Ovary (tissue), 3 donors: ENCODE measurements at regions not wholly inside any gene's neighbourhood (a gene's known extent, or its start where the extent isn't known, plus 50 kb on each side); places are given as distances from the start of the nearest gene placed in this dataset.

Experiments used
- POLR2A ChIP-seq: fragments of 450-650 bp; IDR thresholded peaks from one replicate; pipeline ENCODE4 v1.6.1; 2017; ENCODE audit warnings: antibody characterized with exemption, mild to moderate bottlenecking, moderate library complexity
- TF ChIP-seq, protein P1 (sequence below), 3 donors: fragments of 450-650 bp in 2 of 3; fragments of 200-600 bp in 1 of 3; IDR thresholded peaks; one replicate each; pipeline versions ENCODE4 v1.5.1 to v1.8.0; 2016 to 2022; ENCODE audit warnings: antibody characterized with exemption in 3 of 3, mild to moderate bottlenecking in 1 of 3
- donor health status: DM: no; HTN: no; CAD: no.

DNA sequence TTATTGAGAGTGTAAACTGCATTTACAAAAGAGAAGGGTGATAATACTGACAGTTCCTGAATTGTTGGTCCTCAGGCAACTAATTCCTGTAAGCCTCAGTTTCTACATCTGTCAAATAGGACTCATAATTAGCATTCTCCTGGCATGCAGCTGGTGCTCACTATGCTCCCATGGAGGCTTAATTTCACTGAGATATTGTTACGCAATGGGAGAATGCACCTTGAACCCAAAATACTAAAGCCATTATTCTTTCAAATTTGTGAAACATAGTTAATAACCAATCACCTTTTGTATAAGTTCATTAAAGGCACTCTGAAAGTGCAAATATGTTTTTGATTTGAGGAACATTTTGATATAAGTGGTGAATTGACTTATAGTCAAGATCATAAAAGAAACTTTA lies 985.5 kb downstream of the CDH11 start:
- TF ChIP-seq, protein P1, sequence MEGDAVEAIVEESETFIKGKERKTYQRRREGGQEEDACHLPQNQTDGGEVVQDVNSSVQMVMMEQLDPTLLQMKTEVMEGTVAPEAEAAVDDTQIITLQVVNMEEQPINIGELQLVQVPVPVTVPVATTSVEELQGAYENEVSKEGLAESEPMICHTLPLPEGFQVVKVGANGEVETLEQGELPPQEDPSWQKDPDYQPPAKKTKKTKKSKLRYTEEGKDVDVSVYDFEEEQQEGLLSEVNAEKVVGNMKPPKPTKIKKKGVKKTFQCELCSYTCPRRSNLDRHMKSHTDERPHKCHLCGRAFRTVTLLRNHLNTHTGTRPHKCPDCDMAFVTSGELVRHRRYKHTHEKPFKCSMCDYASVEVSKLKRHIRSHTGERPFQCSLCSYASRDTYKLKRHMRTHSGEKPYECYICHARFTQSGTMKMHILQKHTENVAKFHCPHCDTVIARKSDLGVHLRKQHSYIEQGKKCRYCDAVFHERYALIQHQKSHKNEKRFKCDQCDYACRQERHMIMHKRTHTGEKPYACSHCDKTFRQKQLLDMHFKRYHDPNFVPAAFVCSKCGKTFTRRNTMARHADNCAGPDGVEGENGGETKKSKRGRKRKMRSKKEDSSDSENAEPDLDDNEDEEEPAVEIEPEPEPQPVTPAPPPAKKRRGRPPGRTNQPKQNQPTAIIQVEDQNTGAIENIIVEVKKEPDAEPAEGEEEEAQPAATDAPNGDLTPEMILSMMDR (IDR thresholded peaks at IDR 0.05) = no peak
- TF ChIP-seq POLR2A = no peak
